Stimulated activated CD8-positive, alpha-beta memory T cell treated with anti-CD3 and anti-CD28 coated beads, Interleukin-12 subunit alpha, Interleukin-12 subunit beta, amount 100 ng/mL, for 24 hours (primary cell): ENCODE measurements at regions not wholly inside any gene's neighbourhood (a gene's known extent, or its start where the extent isn't known, plus 50 kb on each side); places are given as distances from the start of the nearest gene placed in this dataset.

Experiments used
- DNase-seq: peaks from one replicate; pipeline ENCODE4 v3.0.0-alpha.2; 2020; ENCODE audit errors: extremely low read depth

DNA sequence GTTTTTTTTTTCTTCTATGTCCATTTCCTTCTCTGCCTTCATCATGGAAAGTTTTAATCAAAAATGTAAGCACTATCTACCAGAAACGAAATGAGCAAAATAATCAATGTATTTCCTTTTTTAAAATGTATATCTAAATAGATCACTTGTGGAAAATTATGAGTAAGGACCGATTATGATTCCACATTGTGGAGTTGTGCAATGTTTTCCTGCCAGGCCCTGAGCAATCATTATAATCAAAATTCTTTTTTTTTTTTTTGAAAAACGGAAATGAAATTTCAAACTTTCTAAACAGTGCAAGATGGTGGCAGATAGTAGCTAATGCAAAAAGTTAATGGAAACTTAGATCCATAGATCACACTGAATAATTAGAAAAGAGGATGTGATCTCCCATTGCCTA is 1074.6 kb upstream of the TMEM132C start:
- DNase-seq = no peak

DNA sequence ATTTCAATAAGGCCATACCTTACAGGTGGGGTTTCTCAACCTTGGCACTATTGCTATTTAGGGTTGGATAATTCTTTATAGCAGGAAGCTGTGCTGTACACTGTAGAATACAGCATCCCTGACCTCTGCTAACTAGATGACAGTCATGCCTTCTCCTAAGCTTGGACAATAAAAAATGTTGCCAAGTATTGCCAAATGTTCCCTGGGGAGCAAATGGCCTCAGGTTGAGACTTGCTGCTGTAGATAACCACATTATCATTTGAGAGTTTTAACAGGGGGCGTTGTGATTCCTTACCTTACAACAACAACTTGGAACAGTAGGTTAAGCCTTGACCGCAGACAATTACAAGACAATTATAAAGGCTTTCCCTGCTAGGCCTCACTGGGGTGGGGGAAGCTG is 1073.6 kb upstream of the TMEM132C start:
- DNase-seq = no peak

GRCh38 chr12:127194176-127194575 is 1072.8 kb upstream of the TMEM132C start:
- no peak for DNase-seq

GRCh38 chr12:127205781-127206555 is 1061.0 kb upstream of the TMEM132C start:
- no peak for DNase-seq

- no peak for DNase-seq
Measured at GRCh38 chr12:127209318-127209717, 1057.7 kb upstream of the TMEM132C start.

GRCh38 chr12:127214186-127214585 is 1052.8 kb upstream of the TMEM132C start:
- no peak for DNase-seq

DNA sequence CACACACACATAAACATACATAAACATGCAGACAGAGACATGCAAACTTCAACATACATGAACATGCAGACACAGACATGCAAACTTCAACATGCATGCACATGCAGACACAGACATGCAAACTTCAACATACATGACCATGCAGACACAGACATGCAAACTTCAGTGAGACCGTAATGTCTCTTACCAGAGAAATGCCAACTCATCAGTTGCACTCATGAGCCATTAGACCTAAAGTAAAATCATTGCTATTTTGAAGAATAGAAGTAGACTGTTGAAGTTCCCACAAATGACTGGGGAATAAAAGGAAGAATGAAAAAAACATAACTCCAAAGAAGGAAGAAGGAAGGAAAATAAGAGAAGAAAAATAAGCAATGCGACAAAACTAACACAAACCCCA is 1044.0 kb upstream of the TMEM132C start:
- DNase-seq = no peak

GRCh38 chr12:127223731-127224130 is 1043.2 kb upstream of the TMEM132C start:
- DNase-seq = no peak

DNA sequence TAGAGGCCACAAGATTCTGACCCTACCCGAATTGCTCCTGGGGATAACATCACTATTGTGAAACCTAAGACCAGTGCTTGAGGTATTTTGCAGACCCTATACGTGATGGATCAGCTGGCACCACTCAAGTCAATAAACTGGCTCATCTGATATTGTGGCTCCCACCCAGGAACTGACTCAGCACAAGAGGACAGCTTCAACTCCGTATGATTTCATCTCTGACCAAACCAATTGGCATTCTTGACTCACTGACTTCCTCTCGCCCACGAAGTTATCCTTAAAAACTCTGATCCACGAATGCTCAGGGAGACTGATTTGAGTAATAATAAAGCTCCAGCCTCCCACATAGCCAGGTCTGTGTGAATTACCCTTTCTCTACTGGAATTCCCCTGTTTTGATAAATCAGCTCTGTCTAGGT is 1036.1 kb upstream of the TMEM132C start:
- no peak for DNase-seq

DNA sequence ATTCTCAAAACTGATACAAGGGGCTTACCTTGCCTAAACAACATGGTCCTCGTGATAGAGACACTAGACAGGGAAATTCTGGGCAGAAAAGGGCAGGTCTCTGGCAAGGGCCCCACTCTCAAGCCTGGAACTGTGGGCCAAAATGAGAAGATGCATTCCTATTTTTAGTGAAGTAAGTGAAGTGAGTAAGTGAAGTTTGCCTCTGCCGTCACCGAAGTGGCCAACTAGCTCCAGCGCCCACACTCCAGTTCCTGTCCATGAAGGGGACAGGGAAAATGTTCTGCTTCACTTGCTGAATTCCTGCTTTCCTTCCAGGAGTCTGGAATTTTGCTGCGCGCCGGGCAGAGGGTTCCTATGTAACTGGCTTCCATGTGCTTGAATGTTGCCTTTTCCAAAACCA is 1035.6 kb upstream of the TMEM132C start:
- DNase-seq = no peak

DNA sequence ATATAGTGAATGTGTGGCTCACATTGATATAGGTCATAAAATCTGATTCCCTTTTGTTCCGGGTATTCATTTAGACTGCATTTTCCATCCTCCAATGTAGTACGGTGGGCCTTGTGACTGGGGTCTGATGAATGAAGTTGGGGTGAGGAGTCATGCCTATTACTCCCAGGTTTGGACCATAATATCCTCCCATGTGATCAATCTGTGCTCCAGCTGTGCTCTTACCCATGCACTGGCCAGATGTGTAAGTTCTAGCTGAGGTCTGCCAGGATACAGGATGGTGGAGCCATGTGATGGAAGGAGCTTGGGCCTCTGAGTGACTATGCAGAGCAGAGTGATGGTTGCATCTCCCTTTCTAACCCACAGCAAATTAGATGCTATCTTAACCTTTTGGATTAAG is 1034.0 kb upstream of the TMEM132C start:
- no peak for DNase-seq

DNA sequence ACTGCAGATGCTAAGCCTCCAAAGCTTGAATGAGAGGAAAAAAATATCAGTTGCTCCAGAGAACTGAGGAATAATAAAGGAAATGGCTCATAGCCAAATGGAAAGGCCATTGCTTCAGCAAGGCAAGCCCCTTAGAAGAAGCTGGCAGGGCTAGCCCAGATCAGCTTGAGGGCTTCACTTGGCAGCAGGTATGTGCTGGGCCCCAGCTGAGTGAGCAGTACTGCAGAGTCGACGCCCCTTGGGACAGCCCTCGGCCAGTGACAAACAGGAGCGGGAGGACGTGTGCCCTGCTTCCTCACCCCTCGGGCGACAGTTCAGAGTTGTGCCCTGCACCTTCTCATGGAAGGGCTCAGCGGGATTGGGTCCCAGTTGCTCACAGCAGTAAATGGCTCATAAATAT is 1031.2 kb upstream of the TMEM132C start:
- DNase-seq = no peak

- no peak for DNase-seq
Measured at GRCh38 chr12:127236491-127236890, 1030.5 kb upstream of the TMEM132C start.

DNA sequence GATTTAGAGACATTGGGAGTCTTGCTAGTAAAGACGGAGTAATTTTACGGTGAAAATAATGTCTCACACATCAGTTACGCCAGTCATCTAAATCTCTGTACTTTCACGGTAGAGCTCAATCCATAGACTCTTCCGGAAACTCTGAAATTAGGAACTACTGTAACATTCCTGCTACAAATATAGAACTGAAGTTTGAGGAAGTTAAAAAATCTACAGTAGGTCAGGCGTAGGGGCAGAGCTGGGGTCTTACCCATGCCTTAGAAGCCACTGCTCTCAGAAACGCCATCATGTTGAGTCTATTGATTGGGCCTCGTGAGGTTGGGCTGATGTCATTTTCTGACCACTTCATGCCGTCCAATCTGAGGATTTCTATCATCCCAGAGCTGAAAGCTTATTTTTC is 1029.8 kb upstream of the TMEM132C start:
- no peak for DNase-seq

GRCh38 chr12:127238107-127238506 is 1028.9 kb upstream of the TMEM132C start:
- no peak for DNase-seq

DNA sequence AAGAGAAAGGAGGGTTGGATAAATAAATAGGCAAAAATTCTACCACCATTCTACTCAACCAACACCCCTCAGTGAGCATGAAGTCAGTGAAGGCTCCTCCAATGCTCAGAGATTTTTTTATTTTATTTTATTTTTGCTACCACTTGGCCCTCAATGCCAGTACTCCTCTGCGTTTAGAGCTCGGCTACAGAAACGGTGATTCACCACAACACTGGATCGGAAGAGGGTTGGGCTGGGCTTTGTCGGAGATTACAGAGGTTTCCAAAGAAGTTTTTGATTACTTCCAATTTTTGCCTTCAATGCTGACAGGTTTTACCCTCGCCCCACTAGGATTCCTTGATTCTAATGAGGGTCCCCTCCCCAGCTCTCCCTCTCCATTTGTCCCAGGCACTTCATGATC is 1027.2 kb upstream of the TMEM132C start:
- no peak for DNase-seq

- DNase-seq = no peak
Measured at GRCh38 chr12:127240249-127240929, 1026.6 kb upstream of the TMEM132C start.

DNA sequence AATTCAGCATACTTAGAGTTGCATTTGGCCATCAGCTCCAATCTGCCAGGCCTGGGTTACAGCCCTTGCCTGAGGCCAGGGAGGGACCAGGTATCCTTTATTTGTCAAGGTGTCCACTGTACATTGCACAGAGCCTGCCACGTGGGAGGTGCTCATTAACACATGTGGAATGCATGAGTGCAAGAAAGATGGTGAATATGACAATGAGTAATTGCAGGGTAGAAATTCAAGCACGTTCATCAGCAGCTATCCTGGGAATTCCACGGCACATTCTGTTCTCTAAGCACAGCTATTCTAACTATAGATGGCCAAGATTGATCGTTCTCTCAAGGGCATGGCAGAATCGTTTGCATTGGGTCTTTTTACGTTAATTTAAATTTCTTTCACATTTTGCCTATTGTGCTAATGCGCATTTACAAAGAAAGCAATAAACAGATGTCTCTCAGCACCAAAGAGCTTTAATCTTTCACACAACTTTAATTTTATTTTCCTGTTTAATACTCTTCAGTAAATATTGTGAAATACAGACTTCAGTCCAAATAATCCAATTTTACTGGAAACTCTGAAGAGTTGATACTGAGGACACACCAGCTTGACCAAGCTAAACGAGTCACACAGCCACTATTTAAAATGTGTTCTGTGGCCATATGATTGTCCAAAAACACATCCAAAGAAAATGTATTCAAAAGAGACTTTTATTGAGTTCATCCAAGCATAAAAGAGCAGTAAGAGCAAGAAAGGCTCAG is 1025.7 kb upstream of the TMEM132C start:
- DNase-seq = no peak

GRCh38 chr12:127245009-127245408 is 1022.0 kb upstream of the TMEM132C start:
- no peak for DNase-seq

- DNase-seq = no peak
Measured at GRCh38 chr12:127245437-127245836, 1021.5 kb upstream of the TMEM132C start.

DNA sequence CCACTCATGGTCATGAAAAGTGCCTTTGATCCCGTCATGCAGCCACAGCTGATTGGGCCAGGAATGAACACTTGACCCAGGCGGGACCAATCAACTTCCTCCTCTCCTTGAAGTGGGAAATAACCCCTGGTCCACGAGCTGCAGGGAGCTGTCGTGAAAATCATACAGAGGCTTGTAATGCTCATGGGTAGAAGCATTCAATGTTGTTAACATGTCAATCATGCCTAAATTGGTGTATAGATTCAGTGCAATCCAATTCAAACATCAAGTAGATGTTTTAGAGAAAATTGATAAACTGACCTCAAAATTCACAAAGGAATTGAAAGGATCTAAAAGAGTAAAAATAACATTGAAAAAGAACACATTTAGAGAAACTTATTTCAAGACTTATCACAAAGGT is 1019.0 kb upstream of the TMEM132C start:
- DNase-seq = no peak

DNA sequence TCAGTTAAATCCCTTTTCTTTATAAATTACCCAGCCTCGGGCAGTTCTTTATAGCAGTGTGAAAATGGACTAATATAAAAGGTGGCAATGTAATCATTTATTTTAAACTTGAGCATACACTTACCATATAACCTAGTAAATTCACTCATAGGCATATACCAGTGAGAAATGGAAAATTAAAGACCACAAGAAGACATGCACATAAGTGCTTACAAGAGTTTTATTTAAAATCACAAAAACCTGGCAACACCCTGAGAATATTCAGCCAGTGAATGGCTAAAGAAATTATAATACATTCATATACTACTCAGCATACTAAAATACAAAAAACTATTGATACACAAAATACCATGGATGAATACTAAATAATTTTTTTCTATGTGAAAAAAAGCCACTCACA is 1017.5 kb upstream of the TMEM132C start:
- DNase-seq = no peak

GRCh38 chr12:127253797-127254327 is 1013.1 kb upstream of the TMEM132C start:
- DNase-seq = no peak
